Embryonic facial prominence (tissue), 1 donor: ENCODE measurements at regions not wholly inside any gene's neighbourhood (a gene's known extent, or its start where the extent isn't known, plus 50 kb on each side); places are given as distances from the start of the nearest gene placed in this dataset.
"Not testable (repeated sequence)": the region's sequence is repeated elsewhere in the genome, so short reads cannot be mapped to it uniquely, and the experiment has no call there.

Source experiments
- DNase-seq: peaks from one replicate; pipeline ENCODE4 v3.0.0-alpha.2; 2016; ENCODE audit errors: extremely low spot score

GRCh38 chr6:27591699-27592480, 119.0 kb upstream of the ZNF184 start:
- DNase-seq = no peak

GRCh38 chr6:27585316-27585715, 112.4 kb upstream of the ZNF184 start:
- DNase-seq = not testable (repeated sequence)

GRCh38 chr6:27584326-27584725, 111.4 kb upstream of the ZNF184 start:
- DNase-seq = no peak

- no peak for DNase-seq
Measured at GRCh38 chr6:27582928-27583725, 110.2 kb upstream of the ZNF184 start.

GRCh38 chr6:27579973-27580372, 107.1 kb upstream of the ZNF184 start:
- no peak for DNase-seq

- no peak for DNase-seq
Measured at GRCh38 chr6:27577922-27578321, 105.0 kb upstream of the ZNF184 start.

- DNase-seq = no peak
Measured at GRCh38 chr6:27575594-27576361, 102.9 kb upstream of the ZNF184 start.

- DNase-seq = no peak
Measured at GRCh38 chr6:27568226-27568897, 95.5 kb upstream of the ZNF184 start.

GRCh38 chr6:27565839-27566779, 93.2 kb upstream of the ZNF184 start:
- no peak for DNase-seq

- DNase-seq = no peak
Measured at GRCh38 chr6:27562027-27562410, 89.1 kb upstream of the ZNF184 start.

- no peak for DNase-seq
Measured at GRCh38 chr6:27558028-27558724, 85.3 kb upstream of the ZNF184 start.

GRCh38 chr6:27556406-27556805, 83.5 kb upstream of the ZNF184 start:
- no peak for DNase-seq

- no peak for DNase-seq
Measured at GRCh38 chr6:27553123-27553904, 80.4 kb upstream of the ZNF184 start.

GRCh38 chr6:27551607-27552006, 78.7 kb upstream of the ZNF184 start:
- DNase-seq = no peak

- no peak for DNase-seq
Measured at GRCh38 chr6:27550692-27551091, 77.8 kb upstream of the ZNF184 start.

GRCh38 chr6:27549241-27549598, 76.3 kb upstream of the ZNF184 start:
- not testable (repeated sequence) for DNase-seq

GRCh38 chr6:27547157-27548075, 74.5 kb upstream of the ZNF184 start:
- no peak for DNase-seq

GRCh38 chr6:27546522-27546921, 73.6 kb upstream of the ZNF184 start:
- no peak for DNase-seq
